B cell (primary cell): ENCODE measurements at regions not wholly inside any gene's neighbourhood (a gene's known extent, or its start where the extent isn't known, plus 50 kb on each side); places are given as distances from the start of the nearest gene placed in this dataset.

Experiments
- ATAC-seq: fragments of 200-7000 bp; cut with Tn5 transposase; one replicate; pipeline ENCODE4 v1.10.0; 2021; ENCODE audit warnings: low read depth, mild to moderate bottlenecking, moderate number of reproducible peaks, moderate library complexity
- CTCF ChIA-PET: fragments of 350-600 bp; sonication (Branson Sonifier 250); formaldehyde crosslinking; loops from one replicate; lab custom pipeline; 2021; ENCODE audit warnings: antibody characterized with exemption, inconsistent platforms; lab: Charles Lee
- POLR2A ChIA-PET: fragments of 350-600 bp; sonication (Branson Sonifier 250); formaldehyde crosslinking; loops from one replicate; lab custom pipeline; 2021; ENCODE audit warnings: antibody characterized with exemption; lab: Charles Lee
- DNase-seq: peaks from one replicate; pipeline ENCODE4 v3.0.0; 2013
- H2AFZ ChIP-seq: 2 replicates; pipeline ENCODE4 v1.6.1; 2012; ENCODE audit warnings: mild to moderate bottlenecking, low read depth, low read length; ENCODE audit not compliant: insufficient read depth, poor library complexity, severe bottlenecking
- H3K27ac ChIP-seq, 2 donors: 1 replicate in 1 of 2; 2 replicates in 1 of 2; pipeline ENCODE4 v1.5.1; 2012 to 2013; ENCODE audit warnings: low read length in 2 of 2, mild to moderate bottlenecking in 2 of 2, moderate library complexity in 1 of 2
- H3K27me3 ChIP-seq, 4 experiments: fragments of 200-600 bp in 1 of 4; sonication (generic) in 1 of 4; replicated peaks in 1 of 4; 1 replicate in 2 of 4; 2 replicates in 2 of 4; pipeline versions ENCODE4 v1.6.1 to v1.7.0; 2013 to 2016; ENCODE audit warnings: low read length in 3 of 4, mild to moderate bottlenecking in 2 of 4, mixed read lengths in 1 of 4, moderate library complexity in 1 of 4; ENCODE audit not compliant: insufficient read depth in 4 of 4, control insufficient read depth in 3 of 4; ENCODE audit errors: control extremely low read depth in 1 of 4
- H3K36me3 ChIP-seq, 2 experiments: replicated peaks in 1 of 2; 1 replicate in 1 of 2; 2 replicates in 1 of 2; pipeline versions ENCODE4 v1.6.1 to v1.7.1; 2013; ENCODE audit warnings: low read length in 1 of 2; ENCODE audit not compliant: insufficient read depth in 2 of 2, control insufficient read depth in 1 of 2; ENCODE audit errors: control extremely low read depth in 1 of 2, extremely low read depth in 1 of 2
- H3K4me1 ChIP-seq, 2 donors: fragments of 200-600 bp in 1 of 2; sonication (generic) in 1 of 2; 1 replicate in 1 of 2; 2 replicates in 1 of 2; pipeline versions ENCODE4 v1.5.1 to v1.6.1; 2013 to 2017; ENCODE audit warnings: low read length in 2 of 2; ENCODE audit not compliant: control insufficient read depth in 2 of 2, insufficient read depth in 2 of 2
- H3K4me2 ChIP-seq: replicated peaks from 2 replicates; pipeline ENCODE3; 2012; ENCODE audit warnings: mild to moderate bottlenecking, low read depth, low read length; ENCODE audit not compliant: poor library complexity, severe bottlenecking
- H3K4me3 ChIP-seq, 5 experiments: fragments of 200-600 bp in 1 of 5; sonication (generic) in 1 of 5; 1 replicate in 3 of 5; 2 replicates in 2 of 5; pipeline versions ENCODE4 v1.5.1 to v1.7.0; 2011 to 2016; ENCODE audit warnings: low read length in 4 of 5, mild to moderate bottlenecking in 4 of 5, low read depth in 2 of 5, control low read depth in 1 of 5, moderate library complexity in 1 of 5; ENCODE audit not compliant: insufficient read depth in 1 of 5; ENCODE audit errors: control extremely low read depth in 1 of 5, extremely low read depth in 1 of 5
- H3K79me2 ChIP-seq: fragments of 200-600 bp; sonication (generic); one replicate; pipeline ENCODE4 v1.6.0; 2016; ENCODE audit warnings: low read length; ENCODE audit not compliant: control insufficient read depth, insufficient read depth
- H3K9ac ChIP-seq: fragments of 200-600 bp; sonication (generic); 2 replicates; pipeline ENCODE4 v1.6.1; 2017; ENCODE audit warnings: mild to moderate bottlenecking, low read length, moderate library complexity
- H3K9me3 ChIP-seq, 3 donors: one replicate each; pipeline versions ENCODE4 v1.6.1 to v1.7.1; 2013; ENCODE audit warnings: low read length in 2 of 3; ENCODE audit not compliant: control insufficient read depth in 2 of 3, insufficient read depth in 1 of 3; ENCODE audit errors: control extremely low read depth in 1 of 3
- H4K20me1 ChIP-seq: 2 replicates; pipeline ENCODE4 v1.6.0; 2012; ENCODE audit warnings: mild to moderate bottlenecking, low read length; ENCODE audit not compliant: insufficient read depth, control insufficient read depth, poor library complexity, severe bottlenecking
- H3K27ac Mint-ChIP-seq: one replicate; pipeline ENCODE4 v1.8.0; 2021; ENCODE audit warnings: mixed read lengths
- H3K27me3 Mint-ChIP-seq: one replicate; pipeline ENCODE4 v1.8.0; 2021; ENCODE audit warnings: mixed read lengths
- H3K4me1 Mint-ChIP-seq: one replicate; pipeline ENCODE4 v1.8.0; 2021; ENCODE audit warnings: mixed read lengths
- H3K4me3 Mint-ChIP-seq: one replicate; pipeline ENCODE4 v1.8.0; 2021; ENCODE audit warnings: mixed read lengths
- H3K9me3 Mint-ChIP-seq: one replicate; pipeline ENCODE4 v1.8.0; 2022; ENCODE audit warnings: mixed read lengths; ENCODE audit not compliant: insufficient read depth
- EZH2 ChIP-seq: IDR thresholded peaks from 2 replicates; pipeline ENCODE4 v1.6.1; 2012; ENCODE audit warnings: borderline replicate concordance, low read depth, mild to moderate bottlenecking, moderate library complexity, low read length; ENCODE audit not compliant: insufficient read depth, poor library complexity, severe bottlenecking
- WGBS: methylation state at CpG from one replicate; pipeline ENCODE4 v1.1.5; 2013; ENCODE audit warnings: missing lambda C conversion rate; ENCODE audit not compliant: insufficient coverage; 5-methylcytosine and 5-hydroxymethylcytosine counted together
- intact Hi-C: fragments of 100-400 bp; cut with micrococcal nuclease; formaldehyde crosslinking; loops from one replicate; pipeline ENCODE4 v1.10.0; 2022
- TF ChIP-seq, protein P1 (sequence below): fragments of 200-600 bp; IDR thresholded peaks from one replicate; pipeline ENCODE4 v1.8.0; 2022; ENCODE audit warnings: antibody characterized with exemption, mild to moderate bottlenecking

GRCh38 chr2:180520921-180521581 is 459.4 kb upstream of the UBE2E3 start:
- Histone ChIP-seq H3K79me2 (no peaks in the 10 kb centered on the region), H3K4me2 (no peak overlapping the region), H3K4me1 (no peaks in the 10 kb centered on the region), H3K36me3 (no peaks in the 10 kb centered on the region), H3K9me3 (no peaks in the 10 kb centered on the region), H3K27ac (no peak overlapping the region), H2AFZ (no peak overlapping the region), H3K27me3 (peaks cover 0 to 4% (median 2%) of the 10 kb centered on the region in 4 experiments), H3K4me3 (no peak overlapping the region), H3K9ac (no peak overlapping the region), H4K20me1 (no peaks in the 10 kb centered on the region)
- CTCF ChIA-PET: no interaction called here
- no peak for ATAC-seq
- peaks cover 5% of the 10 kb centered on the region for H3K4me1 Mint-ChIP-seq
- no peak for DNase-seq
- no peaks in the 10 kb centered on the region for H3K9me3 Mint-ChIP-seq
- TF ChIP-seq, protein P1, sequence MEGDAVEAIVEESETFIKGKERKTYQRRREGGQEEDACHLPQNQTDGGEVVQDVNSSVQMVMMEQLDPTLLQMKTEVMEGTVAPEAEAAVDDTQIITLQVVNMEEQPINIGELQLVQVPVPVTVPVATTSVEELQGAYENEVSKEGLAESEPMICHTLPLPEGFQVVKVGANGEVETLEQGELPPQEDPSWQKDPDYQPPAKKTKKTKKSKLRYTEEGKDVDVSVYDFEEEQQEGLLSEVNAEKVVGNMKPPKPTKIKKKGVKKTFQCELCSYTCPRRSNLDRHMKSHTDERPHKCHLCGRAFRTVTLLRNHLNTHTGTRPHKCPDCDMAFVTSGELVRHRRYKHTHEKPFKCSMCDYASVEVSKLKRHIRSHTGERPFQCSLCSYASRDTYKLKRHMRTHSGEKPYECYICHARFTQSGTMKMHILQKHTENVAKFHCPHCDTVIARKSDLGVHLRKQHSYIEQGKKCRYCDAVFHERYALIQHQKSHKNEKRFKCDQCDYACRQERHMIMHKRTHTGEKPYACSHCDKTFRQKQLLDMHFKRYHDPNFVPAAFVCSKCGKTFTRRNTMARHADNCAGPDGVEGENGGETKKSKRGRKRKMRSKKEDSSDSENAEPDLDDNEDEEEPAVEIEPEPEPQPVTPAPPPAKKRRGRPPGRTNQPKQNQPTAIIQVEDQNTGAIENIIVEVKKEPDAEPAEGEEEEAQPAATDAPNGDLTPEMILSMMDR: no peak
- no peak for TF ChIP-seq EZH2
- POLR2A ChIA-PET: no interaction called here
- H3K27ac Mint-ChIP-seq: no peak overlapping the region
- intact Hi-C loops: no loop called here
- no peak overlapping the region for H3K4me3 Mint-ChIP-seq
- H3K27me3 Mint-ChIP-seq: no peaks in the 10 kb centered on the region
- 60% methylated on average over 1 of the region's 4 CpGs for WGBS

GRCh38 chr2:180520206-180520605 is 460.2 kb upstream of the UBE2E3 start:
- POLR2A ChIA-PET: no interaction called here
- Histone ChIP-seq H3K9me3 (no peaks in the 10 kb centered on the region), H3K27ac (no peak overlapping the region), H3K36me3 (no peaks in the 10 kb centered on the region), H2AFZ (no peak overlapping the region), H3K27me3 (peaks cover 0 to 4% (median 2%) of the 10 kb centered on the region in 4 experiments), H3K4me3 (no peak overlapping the region), H3K9ac (no peak overlapping the region), H4K20me1 (no peaks in the 10 kb centered on the region), H3K4me1 (no peaks in the 10 kb centered on the region), H3K4me2 (no peak overlapping the region), H3K79me2 (no peaks in the 10 kb centered on the region)
- no peak for DNase-seq
- no peak for TF ChIP-seq EZH2
- TF ChIP-seq, protein P1: no peak
- no peak for ATAC-seq
- no peak overlapping the region for H3K4me3 Mint-ChIP-seq
- no peaks in the 10 kb centered on the region for H3K9me3 Mint-ChIP-seq
- no peaks in the 10 kb centered on the region for H3K27me3 Mint-ChIP-seq
- peaks cover 5% of the 10 kb centered on the region for H3K4me1 Mint-ChIP-seq
- intact Hi-C loops: no loop called here
- CTCF ChIA-PET: no interaction called here
- no peak overlapping the region for H3K27ac Mint-ChIP-seq
